ENCODE measurements at regions not wholly inside any gene's neighbourhood (a gene's known extent, or its start where the extent isn't known, plus 50 kb on each side); places are given as distances from the start of the nearest gene placed in this dataset.

DNA sequence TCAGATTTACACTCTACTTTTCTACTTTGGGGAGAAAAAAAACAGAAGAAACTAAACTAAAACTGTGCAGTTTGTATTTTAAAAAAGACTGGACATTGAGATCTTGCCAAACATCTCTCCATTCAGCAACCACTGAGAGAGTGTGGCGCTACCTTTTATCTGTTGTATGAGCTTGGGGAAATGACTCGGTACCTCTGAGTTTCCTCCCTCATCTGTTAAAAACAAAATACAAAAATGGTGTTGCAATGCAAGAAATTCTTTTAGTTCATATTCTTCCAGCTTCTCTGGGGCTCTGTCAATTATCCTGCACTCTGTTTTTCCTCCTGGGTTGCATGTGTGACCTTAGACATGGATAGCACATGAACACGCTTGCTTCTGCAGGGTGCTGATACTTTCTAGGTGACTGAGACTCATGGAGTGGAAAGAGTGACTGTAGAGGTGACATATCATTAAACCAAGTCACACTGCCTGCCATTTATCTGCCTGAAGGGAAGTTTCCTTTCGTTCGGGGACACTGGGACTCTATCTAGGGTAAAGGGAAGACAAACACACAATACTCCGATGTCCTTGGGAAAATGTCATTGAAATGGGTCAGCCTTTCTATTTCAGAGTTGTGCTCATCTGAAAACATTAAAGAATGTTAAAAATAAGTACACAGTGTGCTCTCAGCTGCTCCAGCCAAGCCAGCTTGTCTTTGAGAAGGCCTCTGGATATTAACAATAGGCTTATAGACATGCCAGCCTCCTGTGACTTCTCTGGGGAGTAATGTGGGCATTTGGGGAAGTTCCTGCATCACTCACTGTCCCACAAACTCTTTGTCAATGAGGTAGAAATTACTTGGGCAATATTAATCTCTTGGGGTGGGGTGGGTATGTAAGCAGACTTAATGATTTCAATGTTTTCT is 91.4 kb downstream of the TRIB2 start:
- Mint-ChIP-seq H3K9me3 (no peaks in the 10 kb centered on the region), H3K4me1 (no peaks in the 10 kb centered on the region), H3K27me3 (ENCODE audit: low read depth in 2 of 2) (no peaks in the 10 kb centered on the region), H3K4me3 (no peak overlapping the region), H3K36me3 (no peaks in the 10 kb centered on the region), H3K27ac (no peak overlapping the region)
- H3K4me1 ChIP-seq (ENCODE audit: control insufficient read depth, insufficient read depth, low read length): no peaks in the 10 kb centered on the region
- intact Hi-C loops (cut with micrococcal nuclease): no loop called here
- ATAC-seq (no peak), DNase-seq (no peak)
- no peak overlapping the region for H3K4me3 ChIP-seq (ENCODE audit: low read length)
- no peaks in the 10 kb centered on the region for H3K36me3 ChIP-seq (ENCODE audit: control insufficient read depth, insufficient read depth, low read length)
- no peaks in the 10 kb centered on the region for H3K9me3 ChIP-seq (ENCODE audit: control insufficient read depth, insufficient read depth, low read length)
- H3K27ac ChIP-seq (ENCODE audit: low read length): no peak overlapping the region
- TF ChIP-seq, protein P1, sequence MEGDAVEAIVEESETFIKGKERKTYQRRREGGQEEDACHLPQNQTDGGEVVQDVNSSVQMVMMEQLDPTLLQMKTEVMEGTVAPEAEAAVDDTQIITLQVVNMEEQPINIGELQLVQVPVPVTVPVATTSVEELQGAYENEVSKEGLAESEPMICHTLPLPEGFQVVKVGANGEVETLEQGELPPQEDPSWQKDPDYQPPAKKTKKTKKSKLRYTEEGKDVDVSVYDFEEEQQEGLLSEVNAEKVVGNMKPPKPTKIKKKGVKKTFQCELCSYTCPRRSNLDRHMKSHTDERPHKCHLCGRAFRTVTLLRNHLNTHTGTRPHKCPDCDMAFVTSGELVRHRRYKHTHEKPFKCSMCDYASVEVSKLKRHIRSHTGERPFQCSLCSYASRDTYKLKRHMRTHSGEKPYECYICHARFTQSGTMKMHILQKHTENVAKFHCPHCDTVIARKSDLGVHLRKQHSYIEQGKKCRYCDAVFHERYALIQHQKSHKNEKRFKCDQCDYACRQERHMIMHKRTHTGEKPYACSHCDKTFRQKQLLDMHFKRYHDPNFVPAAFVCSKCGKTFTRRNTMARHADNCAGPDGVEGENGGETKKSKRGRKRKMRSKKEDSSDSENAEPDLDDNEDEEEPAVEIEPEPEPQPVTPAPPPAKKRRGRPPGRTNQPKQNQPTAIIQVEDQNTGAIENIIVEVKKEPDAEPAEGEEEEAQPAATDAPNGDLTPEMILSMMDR (IDR thresholded peaks at IDR 0.05): no peak
- no peaks in the 10 kb centered on the region for H3K27me3 ChIP-seq (ENCODE audit: control insufficient read depth, insufficient read depth, low read length)
- WGBS (ENCODE audit: insufficient coverage): 74% methylated on average over 4 of the region's 6 CpGs

DNA sequence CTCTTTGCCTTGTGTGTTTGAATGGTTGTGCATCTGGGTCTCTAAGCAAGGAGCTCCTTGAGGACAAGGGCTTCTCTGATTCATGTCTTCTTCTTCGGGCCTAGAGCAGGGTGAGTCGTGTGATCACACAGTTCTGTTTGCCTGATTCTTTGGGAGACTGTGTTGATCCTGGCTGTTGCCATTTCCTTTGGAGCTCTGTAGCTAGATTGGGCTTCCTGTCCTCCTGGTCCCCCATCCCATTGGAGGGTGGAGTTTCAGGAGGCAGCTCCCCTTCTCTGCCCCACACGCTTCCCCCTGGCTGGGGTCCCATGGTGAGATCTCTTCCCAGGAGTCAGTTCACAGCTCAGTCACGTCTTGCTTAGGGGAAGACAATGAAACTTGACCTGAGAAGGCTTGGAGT is 92.8 kb downstream of the TRIB2 start:
- intact Hi-C loops (cut with micrococcal nuclease): no loop called here
- Mint-ChIP-seq H3K4me3 (no peak overlapping the region), H3K27ac (no peak overlapping the region), H3K4me1 (no peaks in the 10 kb centered on the region), H3K9me3 (no peaks in the 10 kb centered on the region), H3K27me3 (ENCODE audit: low read depth in 2 of 2) (no peaks in the 10 kb centered on the region), H3K36me3 (no peaks in the 10 kb centered on the region)
- TF ChIP-seq, protein P1 (IDR thresholded peaks at IDR 0.05): no peak
- WGBS (ENCODE audit: insufficient coverage): 82% methylated on average over 4 of the region's 4 CpGs
- H3K27ac ChIP-seq (ENCODE audit: low read length): no peak overlapping the region
- ATAC-seq: no peak
- H3K9me3 ChIP-seq (ENCODE audit: control insufficient read depth, insufficient read depth, low read length): no peaks in the 10 kb centered on the region
- H3K4me3 ChIP-seq (ENCODE audit: low read length): no peak overlapping the region
- H3K36me3 ChIP-seq (ENCODE audit: control insufficient read depth, insufficient read depth, low read length): no peaks in the 10 kb centered on the region
- H3K4me1 ChIP-seq (ENCODE audit: control insufficient read depth, insufficient read depth, low read length): no peaks in the 10 kb centered on the region
- DNase-seq: no peak
- H3K27me3 ChIP-seq (ENCODE audit: control insufficient read depth, insufficient read depth, low read length): no peaks in the 10 kb centered on the region

DNA sequence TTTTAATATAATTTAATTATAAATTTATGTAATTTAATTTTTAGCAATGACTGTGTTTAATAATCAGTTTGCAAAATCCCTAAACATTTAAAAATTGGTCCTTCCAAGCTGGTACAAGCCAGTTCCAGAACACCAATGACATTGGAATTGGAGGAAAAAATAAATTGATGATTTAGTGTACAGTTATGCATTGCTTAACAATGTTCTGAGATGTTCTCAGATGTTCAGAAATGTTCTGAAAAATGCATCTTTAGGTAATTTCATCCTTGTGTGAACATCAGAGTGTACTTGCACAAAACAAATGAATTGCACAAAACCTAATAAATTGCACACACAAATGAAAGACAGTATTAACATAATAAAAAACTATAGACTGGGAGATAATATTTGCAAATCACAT is 95.2 kb downstream of the TRIB2 start:
- TF ChIP-seq, protein P1 (IDR thresholded peaks at IDR 0.05): no peak
- ATAC-seq (no peak), DNase-seq (no peak)
- Histone ChIP-seq H3K27me3 (ENCODE audit: control insufficient read depth, insufficient read depth, low read length) (no peaks in the 10 kb centered on the region), H3K4me1 (ENCODE audit: control insufficient read depth, insufficient read depth, low read length) (no peaks in the 10 kb centered on the region), H3K27ac (ENCODE audit: low read length) (no peak overlapping the region), H3K9me3 (ENCODE audit: control insufficient read depth, insufficient read depth, low read length) (no peaks in the 10 kb centered on the region), H3K36me3 (ENCODE audit: control insufficient read depth, insufficient read depth, low read length) (no peaks in the 10 kb centered on the region), H3K4me3 (ENCODE audit: low read length) (no peak overlapping the region)
- Mint-ChIP-seq H3K4me1 (no peaks in the 10 kb centered on the region), H3K9me3 (no peaks in the 10 kb centered on the region), H3K4me3 (no peak overlapping the region), H3K27me3 (ENCODE audit: low read depth in 2 of 2) (no peaks in the 10 kb centered on the region), H3K36me3 (no peaks in the 10 kb centered on the region), H3K27ac (no peak overlapping the region)
- intact Hi-C loops (cut with micrococcal nuclease): no loop called here

DNA sequence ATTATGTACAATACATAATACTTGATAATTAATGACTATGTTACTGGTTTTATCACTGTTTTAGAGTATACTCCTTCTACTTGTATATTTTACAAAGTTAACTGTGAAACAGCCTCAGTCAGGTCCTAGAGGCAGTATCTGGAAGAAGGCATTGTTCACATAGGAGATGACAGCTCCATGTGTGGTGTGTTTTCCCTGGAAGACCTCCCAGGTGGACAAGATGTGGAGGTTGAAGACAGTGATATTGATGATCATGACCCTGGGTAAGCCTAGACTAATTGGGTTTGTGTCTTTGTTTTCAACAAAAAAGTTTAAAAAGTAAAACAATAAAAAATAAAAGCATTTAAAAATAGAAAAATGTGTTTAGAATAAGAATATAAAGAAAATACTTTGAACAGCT is 96.4 kb downstream of the TRIB2 start:
- Mint-ChIP-seq H3K27ac (no peak overlapping the region), H3K9me3 (no peaks in the 10 kb centered on the region), H3K4me3 (no peak overlapping the region), H3K4me1 (no peaks in the 10 kb centered on the region), H3K36me3 (no peaks in the 10 kb centered on the region), H3K27me3 (ENCODE audit: low read depth in 2 of 2) (no peaks in the 10 kb centered on the region)
- no peak overlapping the region for H3K27ac ChIP-seq (ENCODE audit: low read length)
- TF ChIP-seq, protein P1 (IDR thresholded peaks at IDR 0.05): no peak
- DNase-seq: no peak
- H3K9me3 ChIP-seq (ENCODE audit: control insufficient read depth, insufficient read depth, low read length): no peaks in the 10 kb centered on the region
- H3K4me3 ChIP-seq (ENCODE audit: low read length): no peak overlapping the region
- intact Hi-C loops (cut with micrococcal nuclease): no loop called here
- ATAC-seq: no peak
- no peaks in the 10 kb centered on the region for H3K27me3 ChIP-seq (ENCODE audit: control insufficient read depth, insufficient read depth, low read length)
- H3K36me3 ChIP-seq (ENCODE audit: control insufficient read depth, insufficient read depth, low read length): no peaks in the 10 kb centered on the region
- H3K4me1 ChIP-seq (ENCODE audit: control insufficient read depth, insufficient read depth, low read length): no peaks in the 10 kb centered on the region

Data from natural killer cell (primary cell).